BE2C (cell line): ENCODE measurements at regions not wholly inside any gene's neighbourhood (a gene's known extent, or its start where the extent isn't known, plus 50 kb on each side); places are given as distances from the start of the nearest gene placed in this dataset.

Experiments used
- DNase-seq: peaks from one replicate; pipeline ENCODE4 v3.0.0-alpha.2; 2020
- H3K27me3 ChIP-seq: fragments of 250-450 bp; sonication (Bioruptor Pico); 2 replicates; pipeline ENCODE4 v1.5.1; 2020; ENCODE audit warnings: mild to moderate bottlenecking
- H3K36me3 ChIP-seq: fragments of 250-450 bp; sonication (Bioruptor Pico); 2 replicates; pipeline ENCODE4 v1.5.1; 2020; ENCODE audit warnings: mild to moderate bottlenecking
- H3K4me1 ChIP-seq: fragments of 250-450 bp; sonication (Bioruptor Pico); 2 replicates; pipeline ENCODE4 v1.5.1; 2020
- H3K4me3 ChIP-seq: 2 replicates; pipeline ENCODE4 v1.5.1; 2011; ENCODE audit warnings: low read depth, low read length
- H3K9me3 ChIP-seq: fragments of 250-450 bp; sonication (Bioruptor Pico); 2 replicates; pipeline ENCODE4 v1.5.1; 2020
- TF ChIP-seq, protein P1 (sequence below): IDR thresholded peaks from 2 replicates; pipeline ENCODE4 v1.5.1; 2012; ENCODE audit warnings: mild to moderate bottlenecking, low read depth, low read length

GRCh38 chr11:80085563-80085962, 644.7 kb upstream of the TENM4 start:
- DNase-seq, result no peak

GRCh38 chr11:80084608-80085007, 643.8 kb upstream of the TENM4 start:
- H3K4me1 ChIP-seq, result no peaks in the 10 kb centered on the region
- H3K9me3 ChIP-seq, result no peaks in the 10 kb centered on the region
- H3K27me3 ChIP-seq, result no peaks in the 10 kb centered on the region
- H3K4me3 ChIP-seq, result no peak overlapping the region
- no peaks in the 10 kb centered on the region for H3K36me3 ChIP-seq
- no peak for DNase-seq
- TF ChIP-seq, protein P1, sequence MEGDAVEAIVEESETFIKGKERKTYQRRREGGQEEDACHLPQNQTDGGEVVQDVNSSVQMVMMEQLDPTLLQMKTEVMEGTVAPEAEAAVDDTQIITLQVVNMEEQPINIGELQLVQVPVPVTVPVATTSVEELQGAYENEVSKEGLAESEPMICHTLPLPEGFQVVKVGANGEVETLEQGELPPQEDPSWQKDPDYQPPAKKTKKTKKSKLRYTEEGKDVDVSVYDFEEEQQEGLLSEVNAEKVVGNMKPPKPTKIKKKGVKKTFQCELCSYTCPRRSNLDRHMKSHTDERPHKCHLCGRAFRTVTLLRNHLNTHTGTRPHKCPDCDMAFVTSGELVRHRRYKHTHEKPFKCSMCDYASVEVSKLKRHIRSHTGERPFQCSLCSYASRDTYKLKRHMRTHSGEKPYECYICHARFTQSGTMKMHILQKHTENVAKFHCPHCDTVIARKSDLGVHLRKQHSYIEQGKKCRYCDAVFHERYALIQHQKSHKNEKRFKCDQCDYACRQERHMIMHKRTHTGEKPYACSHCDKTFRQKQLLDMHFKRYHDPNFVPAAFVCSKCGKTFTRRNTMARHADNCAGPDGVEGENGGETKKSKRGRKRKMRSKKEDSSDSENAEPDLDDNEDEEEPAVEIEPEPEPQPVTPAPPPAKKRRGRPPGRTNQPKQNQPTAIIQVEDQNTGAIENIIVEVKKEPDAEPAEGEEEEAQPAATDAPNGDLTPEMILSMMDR, result no peak

More at GRCh38 chr11:80085563-80085962, 644.7 kb upstream of the TENM4 start:
- H3K27me3 ChIP-seq, result no peaks in the 10 kb centered on the region
- no peaks in the 10 kb centered on the region for H3K9me3 ChIP-seq
- no peaks in the 10 kb centered on the region for H3K36me3 ChIP-seq
- TF ChIP-seq, protein P1, result no peak
- no peak overlapping the region for H3K4me3 ChIP-seq
- H3K4me1 ChIP-seq, result no peaks in the 10 kb centered on the region

DNA sequence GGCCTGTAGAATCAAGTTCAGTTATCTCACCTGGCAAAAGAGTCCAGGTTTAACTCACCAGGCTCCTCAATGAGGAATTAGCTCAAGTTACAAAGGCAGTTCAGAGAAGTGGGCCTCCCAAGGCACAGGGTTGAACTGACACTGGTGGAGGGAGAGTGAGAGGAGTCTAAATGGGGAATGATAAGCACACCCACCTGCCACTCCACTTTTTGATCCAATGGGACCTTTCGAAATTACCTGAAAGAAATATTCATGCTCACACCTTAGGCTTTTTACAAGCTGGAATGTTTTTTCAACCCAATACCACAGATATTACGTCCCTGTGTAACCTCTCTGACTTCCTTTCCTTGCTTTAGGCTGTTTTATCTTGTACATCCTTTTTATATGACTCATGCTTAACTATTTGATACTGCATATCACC, 642.7 kb upstream of the TENM4 start:
- no peak overlapping the region for H3K4me3 ChIP-seq
- no peaks in the 10 kb centered on the region for H3K9me3 ChIP-seq
- H3K36me3 ChIP-seq, result no peaks in the 10 kb centered on the region
- DNase-seq, result no peak
- H3K4me1 ChIP-seq, result no peaks in the 10 kb centered on the region
- H3K27me3 ChIP-seq, result no peaks in the 10 kb centered on the region
- TF ChIP-seq, protein P1, result no peak

DNA sequence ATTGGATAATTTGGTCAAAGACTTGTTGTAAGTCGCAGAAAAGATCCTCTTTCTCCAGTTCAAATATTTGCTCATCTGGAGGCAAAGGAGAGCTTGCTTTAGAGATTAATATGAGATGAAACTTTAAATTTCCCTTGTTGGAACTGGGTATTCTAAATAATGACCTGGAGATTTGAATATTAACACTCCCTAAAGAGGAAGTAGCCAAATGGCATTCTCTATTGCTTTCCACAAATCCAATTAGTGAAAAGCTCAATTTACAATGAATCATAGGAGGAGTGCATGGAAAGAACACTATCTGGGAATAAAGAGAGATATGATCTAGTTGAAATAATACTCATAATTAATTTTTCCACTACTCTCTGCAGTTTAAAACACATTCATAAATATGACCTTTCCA, 641.6 kb upstream of the TENM4 start:
- TF ChIP-seq, protein P1, result no peak
- Histone ChIP-seq H3K9me3 (no peaks in the 10 kb centered on the region), H3K4me3 (no peak overlapping the region), H3K36me3 (no peaks in the 10 kb centered on the region), H3K27me3 (no peaks in the 10 kb centered on the region), H3K4me1 (no peaks in the 10 kb centered on the region)
- DNase-seq, result no peak

GRCh38 chr11:80077113-80077512, 636.3 kb upstream of the TENM4 start:
- Histone ChIP-seq H3K9me3 (no peaks in the 10 kb centered on the region), H3K4me1 (no peaks in the 10 kb centered on the region), H3K27me3 (no peaks in the 10 kb centered on the region), H3K4me3 (no peak overlapping the region), H3K36me3 (no peaks in the 10 kb centered on the region)
- DNase-seq, result no peak
- TF ChIP-seq, protein P1, result no peak

GRCh38 chr11:80074837-80075236, 634.0 kb upstream of the TENM4 start:
- TF ChIP-seq, protein P1, result no peak

More at GRCh38 chr11:80074837-80075236, 634.0 kb upstream of the TENM4 start:
- H3K4me1 ChIP-seq, result no peaks in the 10 kb centered on the region
- H3K27me3 ChIP-seq, result no peaks in the 10 kb centered on the region
- H3K9me3 ChIP-seq, result no peaks in the 10 kb centered on the region
- no peak for DNase-seq
- no peak overlapping the region for H3K4me3 ChIP-seq
- H3K36me3 ChIP-seq, result no peaks in the 10 kb centered on the region
